ENCODE measurements at regions not wholly inside any gene's neighbourhood (a gene's known extent, or its start where the extent isn't known, plus 50 kb on each side); places are given as distances from the start of the nearest gene placed in this dataset.

DNA sequence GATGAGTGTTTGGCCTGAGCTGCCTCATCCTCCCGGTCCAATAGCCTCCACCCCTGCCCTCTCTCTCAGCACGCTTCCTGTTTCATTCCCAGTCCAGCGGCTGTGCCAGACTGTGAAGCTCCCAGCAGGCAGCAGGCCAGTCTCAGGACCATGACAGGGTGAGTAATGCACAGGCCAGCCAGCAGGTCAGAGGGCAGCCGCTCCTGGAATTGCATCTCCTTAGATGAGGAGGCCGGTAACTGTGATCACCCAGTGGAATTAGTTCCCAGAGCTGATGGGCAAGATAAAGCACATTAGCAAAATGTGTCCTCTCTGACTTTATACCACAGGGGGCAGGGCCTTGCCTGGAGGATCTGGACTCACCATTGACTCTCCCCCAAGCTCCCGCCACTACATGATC, 251.2 kb downstream of the ETS1 start:
- intact Hi-C loops (cut with DNase I): no loop called here
- DNase-seq: peak; percentile 71
- ATAC-seq (ENCODE audit: poor library complexity): peak; percentile 48

DNA sequence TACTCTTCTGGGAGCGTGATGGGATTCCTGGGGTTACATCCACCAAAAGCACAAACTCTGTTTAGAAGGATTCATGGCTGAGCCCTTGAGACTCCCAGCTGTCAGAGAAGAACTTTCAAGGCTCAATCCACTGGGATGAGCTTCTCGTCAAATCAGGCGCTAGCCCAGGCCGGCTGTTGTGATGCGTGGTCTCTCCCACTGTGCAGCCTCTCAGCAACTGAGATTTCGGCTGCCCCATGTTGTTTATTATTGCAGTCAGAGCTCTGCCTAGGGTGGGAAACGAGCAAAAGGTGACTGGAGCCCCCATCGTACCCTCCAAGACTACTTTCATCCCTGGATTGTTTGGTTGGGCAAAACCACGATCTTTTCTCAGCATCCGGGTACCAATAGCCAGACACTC, 251.6 kb downstream of the ETS1 start:
- DNase-seq: peak; percentile 30
- ATAC-seq (ENCODE audit: poor library complexity): no peak
- intact Hi-C loops (cut with DNase I): no loop called here

DNA sequence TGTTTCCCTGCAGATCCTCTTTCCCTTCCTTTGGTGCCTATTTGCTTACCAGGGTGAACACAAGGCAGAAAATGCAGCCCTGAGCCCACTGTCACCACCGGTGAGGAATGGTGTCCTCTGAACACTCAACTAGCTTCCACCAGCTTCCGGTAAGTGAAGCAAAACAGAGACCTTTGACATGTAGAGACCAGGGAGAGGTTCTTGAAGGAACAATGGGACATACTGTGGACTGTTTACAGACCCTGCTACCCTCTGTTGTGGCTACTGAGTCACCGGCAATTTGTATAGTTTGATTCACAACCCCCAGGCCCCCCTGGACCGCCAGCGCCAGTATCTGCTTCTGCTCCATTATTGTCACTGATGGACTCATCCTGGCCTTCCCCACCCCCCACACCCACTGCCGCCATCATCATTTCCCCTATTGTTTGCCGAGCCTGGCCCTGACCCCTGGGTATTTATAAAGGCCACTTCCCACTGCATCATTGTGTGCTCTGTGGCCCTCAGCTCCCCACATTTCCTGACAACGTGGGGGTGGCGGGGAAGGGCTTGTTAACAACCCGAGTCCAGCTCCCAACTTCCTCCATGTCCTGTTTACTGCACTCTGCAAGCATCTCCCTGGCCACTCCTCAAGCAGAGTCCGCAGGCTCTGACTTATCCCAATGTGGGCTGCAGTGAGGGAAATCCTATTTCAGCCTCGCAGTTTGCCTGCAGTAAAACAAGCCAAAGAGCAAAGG, 252.9 kb downstream of the ETS1 start:
- intact Hi-C loops (cut with DNase I): no loop called here
- DNase-seq (peak; percentile 64), ATAC-seq (ENCODE audit: poor library complexity) (peak; percentile 58)

DNA sequence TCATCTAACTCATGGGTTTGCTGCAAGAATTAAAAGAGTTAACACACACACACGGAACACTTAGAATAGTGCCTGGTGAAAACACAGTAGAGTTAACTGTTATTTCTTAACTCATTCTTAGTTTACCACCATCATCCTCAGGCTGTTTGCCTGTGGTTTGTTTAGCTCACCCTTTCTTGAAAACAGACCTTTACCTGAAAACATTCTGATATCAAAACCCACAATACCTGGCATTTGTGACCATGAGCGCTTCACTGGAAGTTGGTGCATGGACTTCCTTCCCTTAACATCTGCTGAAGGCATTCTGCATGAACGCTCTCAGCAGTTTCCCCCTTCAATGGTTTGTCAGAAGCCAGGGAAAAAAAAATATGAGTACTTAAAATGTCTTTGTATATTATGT, 256.0 kb downstream of the ETS1 start:
- intact Hi-C loops (cut with DNase I): no loop called here
- ATAC-seq (ENCODE audit: poor library complexity): no peak
- DNase-seq: no peak

DNA sequence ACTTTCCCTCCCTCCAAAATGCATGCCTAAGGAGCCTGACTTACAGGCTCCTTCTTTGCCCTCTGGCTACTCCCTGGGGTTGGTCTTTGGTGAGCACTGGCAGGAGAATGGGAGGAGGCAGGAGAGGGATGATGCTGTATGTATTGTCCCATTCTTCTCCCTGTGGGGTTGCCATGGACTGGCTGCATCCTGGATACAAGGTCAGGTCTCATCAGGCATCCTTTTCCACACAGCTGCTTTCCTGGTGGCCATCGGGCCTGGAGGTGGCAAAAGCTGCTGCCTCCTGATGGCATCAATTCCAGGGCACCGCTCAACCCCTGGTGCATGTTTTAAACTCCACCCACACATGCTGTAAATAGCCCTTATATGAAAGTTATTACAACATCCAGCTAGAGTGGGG, 257.2 kb downstream of the ETS1 start:
- intact Hi-C loops (cut with DNase I): no loop called here
- no peak for ATAC-seq (ENCODE audit: poor library complexity)
- DNase-seq: no peak

DNA sequence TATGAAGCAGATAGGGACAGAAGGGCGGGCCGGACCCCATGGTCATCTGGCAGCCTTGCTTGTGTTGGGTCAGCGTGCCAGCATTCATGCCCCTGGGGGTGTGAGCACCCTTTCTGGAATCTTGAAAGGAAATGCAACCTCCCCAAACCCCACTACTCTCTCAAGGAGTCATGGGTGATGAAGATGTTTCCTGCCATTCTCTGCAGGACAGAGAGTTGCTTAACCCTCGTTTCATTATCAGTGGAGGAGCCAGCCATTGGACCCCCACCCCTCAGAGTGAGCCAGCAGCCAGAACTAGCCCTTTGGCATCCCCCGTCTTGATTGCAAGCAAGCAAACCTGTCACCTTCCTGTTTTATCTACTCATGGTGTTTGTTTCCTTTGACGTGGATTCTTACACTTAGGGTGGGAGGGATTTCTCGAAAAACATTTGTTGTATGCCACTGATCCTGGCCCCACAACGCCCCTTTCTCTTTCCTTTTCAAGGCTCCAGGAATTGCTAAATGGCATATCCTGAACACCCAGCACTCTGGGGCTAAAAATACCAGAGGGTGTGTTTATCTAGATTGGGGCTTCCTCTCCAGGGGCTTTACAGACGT, 258.3 kb downstream of the ETS1 start:
- DNase-seq (peak; percentile 44), ATAC-seq (ENCODE audit: poor library complexity) (peak; percentile 45)
- intact Hi-C loops (cut with DNase I): no loop called here

DNA sequence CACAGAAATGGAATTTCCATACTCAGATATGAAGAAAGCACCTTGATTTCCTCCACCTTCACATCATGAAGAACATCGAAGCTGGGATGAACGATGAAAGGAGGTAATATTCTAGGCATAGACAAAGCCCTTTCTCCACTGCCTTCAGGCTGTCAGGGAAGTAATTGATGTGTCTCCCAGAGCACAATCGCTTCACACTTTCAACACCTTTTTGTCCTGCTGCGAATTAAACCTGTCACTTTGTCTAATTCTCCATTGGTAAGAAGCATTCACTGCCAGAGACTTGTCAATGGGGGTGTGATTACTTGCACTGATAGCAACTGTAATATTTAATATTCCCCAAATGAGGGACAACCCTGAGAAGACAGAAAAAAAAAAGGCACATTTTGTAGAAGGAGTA, 260.1 kb downstream of the ETS1 start:
- intact Hi-C loops (cut with DNase I): no loop called here
- no peak for ATAC-seq (ENCODE audit: poor library complexity)
- no peak for DNase-seq

DNA sequence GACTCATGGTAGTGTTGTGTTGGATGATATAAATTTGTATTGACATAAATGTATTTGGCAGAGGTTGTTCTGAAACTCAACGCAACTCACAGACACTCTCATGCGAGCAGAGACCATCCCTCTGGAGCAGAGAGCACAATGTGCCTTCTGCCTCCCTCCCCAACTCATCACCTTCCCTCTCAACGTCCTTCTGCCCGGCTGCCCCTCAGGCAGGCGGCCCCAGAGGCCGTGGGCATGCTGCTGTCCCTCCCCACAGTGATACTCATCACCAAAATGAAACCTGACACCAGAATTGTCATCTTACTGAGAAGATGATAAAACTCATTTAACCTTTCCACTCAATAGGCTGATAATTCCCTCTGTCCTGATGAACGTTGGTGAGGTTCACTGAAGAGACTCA, 260.6 kb downstream of the ETS1 start:
- DNase-seq (no peak), ATAC-seq (ENCODE audit: poor library complexity) (no peak)
- intact Hi-C loops (cut with DNase I): no loop called here

DNA sequence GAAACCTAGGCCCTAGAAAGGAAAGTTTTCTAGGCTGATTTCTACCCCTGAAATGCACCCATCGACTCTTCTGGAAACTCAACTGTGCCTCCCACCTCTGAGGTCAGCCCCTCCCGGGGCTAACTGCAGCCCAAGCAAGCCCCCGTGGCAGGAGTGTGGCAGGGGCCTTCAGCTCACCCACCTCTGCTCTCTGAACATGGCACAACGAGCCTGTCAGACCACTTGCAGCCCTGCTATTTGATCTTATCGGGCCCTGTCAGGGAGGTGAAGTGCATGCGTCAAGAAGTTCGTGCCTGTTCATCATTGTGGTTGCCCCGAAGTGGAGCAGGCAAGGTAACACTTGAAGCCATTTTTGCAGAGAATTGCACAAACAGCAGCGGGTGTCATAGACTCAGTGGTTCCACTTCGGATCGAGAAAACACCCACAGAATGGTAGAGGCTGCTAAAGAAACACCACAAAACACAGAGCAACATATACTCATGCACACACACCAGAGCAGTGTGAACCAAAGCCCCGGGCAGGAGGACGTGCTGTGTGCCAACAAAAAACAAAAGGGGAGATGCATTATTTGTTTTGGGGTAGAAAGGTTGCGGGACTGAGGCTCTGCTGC, 262.7 kb downstream of the ETS1 start:
- DNase-seq: no peak
- intact Hi-C loops (cut with DNase I): no loop called here
- ATAC-seq (ENCODE audit: poor library complexity): peak; percentile 25

DNA sequence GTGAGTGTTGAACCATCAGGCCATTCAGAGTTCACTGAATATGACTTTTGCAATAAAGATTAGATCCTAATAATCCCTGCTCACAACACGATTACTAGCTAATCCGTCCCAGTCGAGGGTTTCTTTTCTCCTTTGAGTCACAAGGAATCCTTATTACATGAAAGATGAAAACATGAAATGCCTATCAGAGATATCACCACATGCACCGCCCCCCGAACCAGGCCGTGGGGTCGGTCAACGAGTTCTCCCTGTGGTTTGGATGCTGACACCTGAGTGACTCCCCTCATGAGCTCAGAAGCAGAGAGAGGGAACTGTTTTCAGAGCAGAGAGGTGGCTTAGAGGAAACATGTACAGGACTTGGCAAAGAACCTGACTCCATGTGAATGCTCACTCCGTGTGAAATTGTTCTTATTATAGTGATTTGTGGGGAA, 263.3 kb downstream of the ETS1 start:
- intact Hi-C loops (cut with DNase I): no loop called here
- no peak for DNase-seq
- ATAC-seq (ENCODE audit: poor library complexity): no peak

DNA sequence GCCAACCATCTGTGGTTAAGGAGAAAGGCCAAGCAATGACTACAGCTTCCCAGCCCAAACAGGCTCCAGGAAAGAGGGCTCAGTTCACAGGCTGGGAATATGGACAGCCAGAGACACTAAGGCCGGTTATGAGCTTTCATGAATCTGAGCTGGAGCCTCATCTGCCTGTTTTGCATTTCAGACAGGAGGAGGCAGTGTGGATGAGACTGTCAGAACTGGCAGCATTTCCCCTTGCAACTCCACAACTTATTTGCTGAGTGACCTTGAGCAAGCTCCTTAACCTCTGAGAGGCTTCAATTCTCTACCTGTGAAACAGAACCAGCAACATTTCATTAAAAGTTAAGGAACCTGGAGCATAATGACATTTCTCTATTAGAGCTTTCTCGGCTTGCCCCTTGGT, 264.0 kb downstream of the ETS1 start:
- ATAC-seq (ENCODE audit: poor library complexity) (peak; percentile 41), DNase-seq (no peak)
- intact Hi-C loops (cut with DNase I): no loop called here

DNA sequence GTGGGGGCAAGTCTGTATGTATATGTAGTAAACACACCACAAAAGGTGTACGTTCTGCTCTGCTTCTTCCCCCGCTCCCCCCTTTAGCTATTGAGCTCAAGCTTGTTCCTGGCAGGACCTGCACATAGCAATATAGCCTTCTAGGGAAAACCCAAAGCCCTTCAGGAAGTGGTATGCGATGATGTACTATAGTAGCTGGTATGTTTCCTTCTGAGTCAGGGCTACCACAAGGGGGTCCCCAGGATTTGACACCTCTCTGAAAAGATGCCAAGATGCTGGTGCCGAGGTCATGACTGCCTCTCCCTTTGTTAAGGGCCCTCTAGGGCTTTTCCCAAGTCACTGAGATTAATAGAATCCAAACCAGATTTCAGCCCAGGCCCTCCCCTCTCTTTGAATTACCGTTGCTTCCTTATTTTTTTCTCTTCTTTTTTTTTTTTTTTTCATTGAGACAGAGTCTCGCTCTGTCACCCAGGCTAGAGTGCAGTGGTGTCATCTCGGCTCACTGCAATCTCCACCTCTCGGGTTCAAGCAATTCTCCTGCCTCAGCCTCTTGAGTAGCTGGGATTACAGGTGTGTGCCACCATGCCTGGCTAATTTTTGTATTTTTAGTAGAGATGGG, 268.4 kb downstream of the ETS1 start:
- DNase-seq (no peak), ATAC-seq (ENCODE audit: poor library complexity) (no peak)
- intact Hi-C loops (cut with DNase I): no loop called here

DNA sequence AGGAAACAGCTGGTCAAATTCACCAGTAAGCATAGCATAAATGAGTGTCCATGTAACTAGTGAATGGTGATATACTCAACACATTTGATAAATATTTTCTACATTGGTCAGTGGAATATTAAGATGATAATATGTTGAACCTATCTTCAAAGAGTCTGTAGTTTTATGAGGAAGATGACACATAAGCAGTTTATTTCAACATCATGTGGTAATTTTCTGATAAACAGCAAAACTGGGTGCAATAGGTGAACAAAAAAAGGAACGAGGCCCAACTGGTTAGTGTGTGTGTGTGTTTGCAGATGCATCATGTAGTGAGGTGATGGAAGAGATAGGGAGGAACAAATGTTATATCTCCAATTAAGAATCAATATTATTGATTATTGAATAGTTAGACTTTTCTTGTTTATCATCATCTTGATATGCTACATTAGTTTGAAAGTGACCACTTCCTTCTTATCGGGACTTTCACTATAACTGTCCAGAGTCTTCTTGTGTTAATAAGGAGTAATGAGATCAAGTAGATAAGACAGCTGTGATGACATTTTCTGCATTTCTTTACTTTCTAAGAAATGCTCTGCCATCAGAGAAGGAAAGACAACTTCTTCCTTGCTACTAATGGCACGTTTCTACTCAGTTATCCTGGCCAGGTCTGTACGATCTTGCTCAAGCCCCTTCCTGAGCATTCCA, 270.7 kb downstream of the ETS1 start:
- intact Hi-C loops (cut with DNase I): no loop called here
- DNase-seq (no peak), ATAC-seq (ENCODE audit: poor library complexity) (no peak)

DNA sequence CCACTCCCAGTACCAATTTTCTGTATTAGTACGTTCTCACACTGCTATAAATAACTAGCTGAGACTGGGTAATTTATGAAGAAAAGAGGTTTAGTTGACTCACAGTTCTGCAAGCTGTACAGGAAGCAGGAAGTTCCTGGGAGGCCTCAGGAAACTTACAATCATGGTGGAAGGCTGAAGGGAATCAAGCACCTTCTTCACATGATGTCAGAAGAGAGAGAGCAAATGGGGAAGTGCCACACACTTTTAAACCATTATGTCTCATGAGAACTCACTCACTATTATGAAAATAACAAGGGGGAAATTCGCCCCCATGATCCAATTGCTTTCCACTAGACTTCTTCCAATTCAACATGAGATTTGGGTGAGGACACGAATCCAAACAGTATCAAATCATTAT, 271.4 kb downstream of the ETS1 start:
- intact Hi-C loops (cut with DNase I): no loop called here
- ATAC-seq (ENCODE audit: poor library complexity) (no peak), DNase-seq (no peak)

DNA sequence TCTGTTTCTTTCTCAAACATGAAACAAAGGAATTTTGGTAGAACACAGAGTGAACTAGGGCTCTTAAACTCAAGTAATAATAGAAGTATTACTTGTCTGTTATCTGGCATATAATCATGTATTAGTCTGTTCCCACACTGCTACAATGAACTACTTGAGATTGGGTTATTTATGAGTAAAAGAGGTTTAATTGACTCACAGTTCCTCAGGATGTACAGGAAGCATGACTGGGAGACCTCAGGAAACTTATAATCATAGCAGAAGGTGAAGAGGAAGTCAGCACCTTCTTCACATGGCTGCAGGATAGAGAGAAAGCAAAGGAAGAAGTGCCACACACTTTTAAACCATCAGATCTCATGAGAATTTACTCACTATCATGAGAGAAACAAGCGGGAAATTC, 273.4 kb downstream of the ETS1 start:
- intact Hi-C loops (cut with DNase I): no loop called here
- no peak for ATAC-seq (ENCODE audit: poor library complexity)
- no peak for DNase-seq

DNA sequence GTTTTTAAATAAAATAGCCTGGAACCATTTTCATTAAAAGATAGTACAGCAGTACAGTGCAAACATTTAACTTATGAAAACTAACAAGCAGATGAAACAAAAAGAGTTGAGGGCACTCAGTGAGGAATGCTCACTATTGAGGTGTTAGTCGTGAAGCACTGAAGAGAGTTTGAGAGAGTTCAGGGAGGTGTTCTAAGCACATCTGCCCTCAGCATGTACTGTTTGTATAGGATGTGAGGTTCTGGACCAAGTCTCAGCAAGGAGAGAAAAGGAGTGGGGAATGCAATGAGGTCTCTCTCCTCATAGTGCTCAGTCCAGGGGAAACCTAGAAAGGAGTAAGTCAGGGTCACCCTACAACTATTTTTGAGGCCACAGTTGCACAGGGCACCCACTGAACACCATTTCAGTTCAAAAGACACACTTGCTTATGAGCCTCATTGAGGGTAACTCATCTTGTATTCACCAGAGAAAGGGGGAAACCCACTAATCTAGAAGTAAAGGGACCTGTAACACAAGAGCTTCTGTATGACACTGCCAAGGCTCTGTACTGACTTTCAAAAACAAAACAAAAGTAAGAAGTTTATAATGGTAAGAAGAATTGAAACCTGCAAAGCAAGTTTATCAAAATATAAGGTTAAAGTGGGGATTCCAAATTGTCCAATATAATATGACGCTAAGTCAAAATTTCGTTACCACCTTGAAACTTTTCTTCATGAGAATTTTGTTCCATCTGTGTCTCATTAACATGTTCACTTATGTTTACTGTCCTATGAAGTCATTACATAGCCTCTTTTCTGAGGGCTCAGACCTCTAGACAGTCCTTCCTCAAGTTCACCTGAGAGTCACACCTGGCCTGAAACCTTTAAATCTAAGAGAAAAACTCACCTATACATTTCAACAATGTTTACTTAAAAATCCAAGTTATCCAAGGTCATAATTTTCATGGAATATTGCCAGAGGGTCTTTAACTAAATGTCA, 275.3 kb downstream of the ETS1 start:
- no peak for ATAC-seq (ENCODE audit: poor library complexity)
- intact Hi-C loops (cut with DNase I): no loop called here
- DNase-seq: no peak

DNA sequence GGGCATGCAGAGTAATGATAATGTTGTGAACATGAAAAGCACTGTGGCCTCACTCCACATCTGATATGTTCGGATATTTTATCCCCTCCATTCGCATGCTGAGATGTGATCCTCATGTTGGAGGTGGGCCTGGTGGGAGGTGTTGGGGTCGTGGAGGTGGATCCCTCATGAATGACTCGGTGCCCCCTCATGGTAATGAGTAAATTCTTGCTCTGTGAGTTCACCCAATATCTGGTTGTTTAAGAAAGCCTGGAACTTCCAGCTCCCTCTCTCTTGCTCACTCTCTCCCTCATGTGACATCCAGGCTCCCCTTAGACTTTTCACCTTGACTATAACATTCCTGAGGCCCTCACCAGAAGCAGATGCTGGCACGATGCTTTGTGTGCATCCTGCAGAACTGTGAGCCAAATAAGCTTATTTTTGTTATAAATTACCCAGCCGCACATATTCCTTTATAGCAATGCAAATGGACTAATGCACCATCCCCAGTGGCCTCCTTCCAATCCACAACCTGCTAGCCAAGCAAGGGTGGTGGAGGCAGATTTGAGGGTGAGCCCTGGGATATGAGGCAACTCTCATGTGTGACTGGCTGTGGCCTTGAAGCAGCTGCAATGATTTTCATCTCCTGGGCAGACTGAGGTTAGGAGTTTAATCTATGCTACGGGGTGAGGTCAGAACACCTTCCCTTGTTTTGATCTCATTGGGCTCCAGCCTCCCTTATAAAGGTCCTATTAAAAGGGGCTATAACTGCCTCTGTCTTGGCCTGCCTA, 276.5 kb downstream of the ETS1 start:
- DNase-seq (no peak), ATAC-seq (ENCODE audit: poor library complexity) (no peak)
- intact Hi-C loops (cut with DNase I): no loop called here

DNA sequence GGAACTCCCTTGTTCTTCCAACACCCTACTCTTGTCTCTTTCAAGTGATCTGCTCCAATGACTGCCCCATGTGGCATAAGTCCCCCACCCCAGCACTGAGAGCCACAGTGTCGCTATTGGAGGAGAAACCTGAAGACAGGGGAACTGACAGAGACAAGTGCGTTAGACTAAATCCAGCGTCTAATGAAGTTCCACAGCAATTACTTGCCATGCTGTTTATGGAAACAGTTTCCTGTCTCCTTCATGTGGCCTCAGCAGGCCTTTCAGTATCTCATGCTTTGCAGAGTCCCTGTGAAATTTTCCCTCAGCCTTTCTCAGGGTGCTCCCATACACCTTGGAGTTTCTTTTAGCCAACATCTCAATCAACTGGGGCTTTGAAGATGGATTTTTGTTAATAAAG, 277.4 kb downstream of the ETS1 start:
- DNase-seq: no peak
- intact Hi-C loops (cut with DNase I): no loop called here
- no peak for ATAC-seq (ENCODE audit: poor library complexity)
